Esophagus muscularis mucosa (tissue), 4 donors: ENCODE measurements at regions not wholly inside any gene's neighbourhood (a gene's known extent, or its start where the extent isn't known, plus 50 kb on each side); places are given as distances from the start of the nearest gene placed in this dataset.
"Not testable (repeated sequence)": the region's sequence is repeated elsewhere in the genome, so short reads cannot be mapped to it uniquely, and the experiment has no call there.

Experiments used
- DNase-seq: peaks from one replicate; pipeline ENCODE4 v3.0.0-alpha.2; 2017; ENCODE audit errors: extremely low spot score
- H3K27ac ChIP-seq, 4 donors: fragments of 200-600 bp; sonication (generic); replicated peaks in 1 of 4; 1 replicate in 3 of 4; 2 replicates in 1 of 4; pipeline ENCODE4 v1.5.1; 2016 to 2019; ENCODE audit warnings: mild to moderate bottlenecking in 1 of 4
- H3K27me3 ChIP-seq, 4 donors: fragments of 200-600 bp; sonication (generic); one replicate each; pipeline versions ENCODE4 v1.5.1 to v1.6.0; 2016 to 2019
- H3K36me3 ChIP-seq, 4 donors: fragments of 200-600 bp; sonication (generic); one replicate each; pipeline ENCODE4 v1.5.1; 2016 to 2019
- H3K4me1 ChIP-seq, 4 donors: fragments of 200-600 bp; sonication (generic); one replicate each; pipeline ENCODE4 v1.5.1; 2016 to 2019
- H3K4me3 ChIP-seq, 4 donors: fragments of 200-600 bp; sonication (generic); 1 replicate in 2 of 4; 2 replicates in 2 of 4; pipeline ENCODE4 v1.5.1; 2016 to 2019; ENCODE audit warnings: mild to moderate bottlenecking in 4 of 4, moderate library complexity in 1 of 4
- H3K9me3 ChIP-seq, 4 donors: fragments of 200-600 bp; sonication (generic); 1 replicate in 3 of 4; 2 replicates in 1 of 4; pipeline ENCODE4 v1.5.1; 2016 to 2019
- CTCF ChIP-seq, 3 experiments: fragments of 200-600 bp in 2 of 3; fragments of 450-650 bp in 1 of 3; sonication (generic) in 2 of 3; IDR thresholded peaks; one replicate each; pipeline ENCODE4 v1.5.1; 2017 to 2019; ENCODE audit warnings: antibody characterized with exemption in 3 of 3, mild to moderate bottlenecking in 2 of 3, moderate library complexity in 1 of 3
- EP300 ChIP-seq: sonication (generic); formaldehyde crosslinking; IDR thresholded peaks from one replicate; pipeline ENCODE4 v1.6.1; 2017; ENCODE audit warnings: antibody characterized with exemption
- POLR2A ChIP-seq: fragments of 450-650 bp; IDR thresholded peaks from one replicate; pipeline ENCODE4 v1.6.1; 2017; ENCODE audit warnings: antibody characterized with exemption, moderate library complexity, mild to moderate bottlenecking, low read depth
- POLR2AphosphoS5 ChIP-seq, 2 donors: sonication (generic); formaldehyde crosslinking; IDR thresholded peaks; one replicate each; pipeline ENCODE4 v1.6.1; 2017; ENCODE audit warnings: antibody characterized with exemption in 2 of 2
- WGBS: methylation state at CpG from one replicate; pipeline ENCODE4 v1.1.5; 2018; 5-methylcytosine and 5-hydroxymethylcytosine counted together
- intact Hi-C: fragments of 100-400 bp; cut with DNase I; formaldehyde crosslinking; loops from one replicate; pipeline ENCODE4 v1.15.1; 2023

GRCh38 chr10:30538086-30538485, 91.5 kb downstream of the LYZL2 start:
- intact Hi-C loops = loop anchor here (5.0 kb wide), 1 partner anchor 146 kb away; no protein-coding TSS in a partner anchor
- peak overlapping the region; percentile 25 to 58 (median 42) for H3K27ac ChIP-seq
- H3K9me3 ChIP-seq = no peaks in the 10 kb centered on the region
- DNase-seq = no peak
- TF ChIP-seq POLR2AphosphoS5 (IDR thresholded peaks at IDR 0.05) = no peak
- TF ChIP-seq POLR2A = no peak
- no peak for TF ChIP-seq EP300
- no peak for TF ChIP-seq CTCF (IDR thresholded peaks at IDR 0.05)
- H3K4me1 ChIP-seq = peaks cover 5 to 29% (median 19%) of the 10 kb centered on the region in 4 donors
- no peak overlapping the region for H3K4me3 ChIP-seq
- no peaks in the 10 kb centered on the region for H3K27me3 ChIP-seq
- 49% methylated on average over 4 of the region's 4 CpGs for WGBS
- H3K36me3 ChIP-seq = no peaks in the 10 kb centered on the region

- H3K36me3 ChIP-seq = no peaks in the 10 kb centered on the region
- intact Hi-C loops = loop anchor here (5.0 kb wide), 1 partner anchor 145 kb away; no protein-coding TSS in a partner anchor
- H3K27me3 ChIP-seq = no peaks in the 10 kb centered on the region
- 25% methylated on average over 2 of the region's 2 CpGs for WGBS
- H3K9me3 ChIP-seq = no peaks in the 10 kb centered on the region
- H3K27ac ChIP-seq = peak overlapping the region; percentile 25 to 58 (median 42)
- DNase-seq = no peak
- H3K4me1 ChIP-seq = peaks cover 5 to 29% (median 19%) of the 10 kb centered on the region in 4 donors
- H3K4me3 ChIP-seq = no peak overlapping the region
- TF ChIP-seq CTCF (IDR thresholded peaks at IDR 0.05) = no peak
Observed at GRCh38 chr10:30537586-30537985, 92.0 kb downstream of the LYZL2 start.

GRCh38 chr10:30537158-30537557, 92.4 kb downstream of the LYZL2 start:
- H3K9me3 ChIP-seq, H3K4me3 ChIP-seq, H3K27me3 ChIP-seq, DNase-seq, H3K36me3 ChIP-seq: not testable (repeated sequence)
- WGBS = 85% methylated on average over 1 of the region's 1 CpG
- peak overlapping the region; percentile 13 to 58 (median 40) for H3K27ac ChIP-seq
- peaks cover 5 to 29% (median 19%) of the 10 kb centered on the region in 4 donors for H3K4me1 ChIP-seq
- intact Hi-C loops = loop anchor here (5.0 kb wide), 1 partner anchor 145 kb away; no protein-coding TSS in a partner anchor

GRCh38 chr10:30536578-30536977, 93.0 kb downstream of the LYZL2 start:
- WGBS = 63% methylated on average over 4 of the region's 4 CpGs
- Histone ChIP-seq H3K27me3 (no peaks in the 10 kb centered on the region), H3K9me3 (no peaks in the 10 kb centered on the region), H3K27ac (peak overlapping the region in 1 of 4 donors; percentile 41), H3K36me3 (no peaks in the 10 kb centered on the region), H3K4me1 (peaks cover 5 to 29% (median 19%) of the 10 kb centered on the region in 4 donors), H3K4me3 (no peak overlapping the region)
- no peak for TF ChIP-seq POLR2A
- no peak for DNase-seq
- intact Hi-C loops = loop anchor here (5.0 kb wide), 1 partner anchor 144 kb away; no protein-coding TSS in a partner anchor

GRCh38 chr10:30535677-30536076, 93.9 kb downstream of the LYZL2 start:
- H3K9me3 ChIP-seq = no peaks in the 10 kb centered on the region
- intact Hi-C loops = loop anchor here (2.0 to 5.0 kb wide), 2 partner anchors 123 to 143 kb away; no protein-coding TSS in a partner anchor
- TF ChIP-seq EP300 (no peak), POLR2A (no peak), CTCF (IDR thresholded peaks at IDR 0.05) (no peak), POLR2AphosphoS5 (IDR thresholded peaks at IDR 0.05) (no peak)
- DNase-seq = no peak
- 92% methylated on average over 4 of the region's 4 CpGs for WGBS
- no peaks in the 10 kb centered on the region for H3K36me3 ChIP-seq
- H3K4me3 ChIP-seq = no peak overlapping the region
- peaks cover 5 to 29% (median 17%) of the 10 kb centered on the region in 4 donors for H3K4me1 ChIP-seq
- H3K27me3 ChIP-seq = no peaks in the 10 kb centered on the region
- H3K27ac ChIP-seq = no peak overlapping the region

GRCh38 chr10:30534465-30535144, 94.9 kb downstream of the LYZL2 start:
- H3K4me3 ChIP-seq = no peak overlapping the region
- intact Hi-C loops = loop anchor here (2.0 to 5.0 kb wide), 3 partner anchors 58 to 142 kb away; no protein-coding TSS in a partner anchor
- H3K9me3 ChIP-seq = no peaks in the 10 kb centered on the region
- H3K27ac ChIP-seq = no peak overlapping the region
- H3K36me3 ChIP-seq = no peaks in the 10 kb centered on the region
- WGBS = 30% methylated on average over 20 of the region's 20 CpGs
- DNase-seq = peak; percentile 97
- no peaks in the 10 kb centered on the region for H3K27me3 ChIP-seq
- no peak for TF ChIP-seq EP300
- peak; percentile 91 to 93 (median 93) for TF ChIP-seq CTCF (IDR thresholded peaks at IDR 0.05)
- no peak for TF ChIP-seq POLR2A
- peak in 1 of 2 donors; percentile 43 for TF ChIP-seq POLR2AphosphoS5 (IDR thresholded peaks at IDR 0.05)
- H3K4me1 ChIP-seq = peaks cover 5 to 29% (median 17%) of the 10 kb centered on the region in 4 donors
